H1 (cell line): ENCODE measurements at regions not wholly inside any gene's neighbourhood (a gene's known extent, or its start where the extent isn't known, plus 50 kb on each side); places are given as distances from the start of the nearest gene placed in this dataset.

Source experiments
- CTCF ChIA-PET: fragments of 300-600 bp; sonication (Branson Sonifier 250); formaldehyde crosslinking; loops from one replicate; lab custom pipeline; 2021; ENCODE audit not compliant: partially characterized antibody; lab: Charles Lee
- POLR2A ChIA-PET: fragments of 300-600 bp; sonication (Branson Sonifier 250); formaldehyde crosslinking; loops from one replicate; lab custom pipeline; 2021; ENCODE audit warnings: inconsistent platforms; ENCODE audit not compliant: partially characterized antibody; lab: Charles Lee
- DNase-seq, 2 experiments: peaks; one replicate each; pipeline versions ENCODE4 v3.0.0 to v3.0.0-alpha.2; 2010 to 2022; ENCODE audit warnings: low spot score in 2 of 2, low read depth in 1 of 2, mixed read lengths in 1 of 2
- FAIRE-seq: peaks from 2 replicates; lab custom pipeline; 2011; peaks lifted over from hg19 to GRCh38; lab: Jason Lieb, UNC
- H2AFZ ChIP-seq: 2 replicates; pipeline ENCODE4 v1.8.1; 2012; ENCODE audit warnings: low read length, inconsistent platforms
- H2AK5ac ChIP-seq: 2 replicates; pipeline ENCODE4 v1.6.1; 2013; ENCODE audit warnings: low read depth, low read length
- H2BK120ac ChIP-seq: replicated peaks from 2 replicates; pipeline ENCODE3; 2013; ENCODE audit warnings: low read depth, low read length, inconsistent platforms
- H2BK12ac ChIP-seq: 2 replicates; pipeline ENCODE4 v1.6.1; 2013; ENCODE audit warnings: low read depth, low read length
- H2BK15ac ChIP-seq: 2 replicates; pipeline ENCODE4 v1.6.1; 2013; ENCODE audit warnings: low read length
- H2BK20ac ChIP-seq: 2 replicates; pipeline ENCODE4 v1.6.1; 2013; ENCODE audit warnings: low read length
- H2BK5ac ChIP-seq: 2 replicates; pipeline ENCODE4 v1.6.1; 2013; ENCODE audit warnings: low read depth, low read length
- H3K14ac ChIP-seq: 2 replicates; pipeline ENCODE4 v1.6.1; 2013; ENCODE audit warnings: inconsistent platforms; ENCODE audit not compliant: insufficient read length
- H3K18ac ChIP-seq: 2 replicates; pipeline ENCODE4 v1.6.1; 2013; ENCODE audit warnings: low read length; ENCODE audit errors: extremely low read depth
- H3K23ac ChIP-seq: 2 replicates; pipeline ENCODE4 v1.6.1; 2013; ENCODE audit warnings: inconsistent platforms; ENCODE audit not compliant: insufficient read length
- H3K23me2 ChIP-seq: 2 replicates; pipeline ENCODE4 v1.6.1; 2013; ENCODE audit warnings: low read depth, low read length
- H3K27ac ChIP-seq: 2 replicates; pipeline ENCODE4 v1.6.1; 2011; ENCODE audit warnings: low read depth, low read length, inconsistent platforms
- H3K27me3 ChIP-seq, 4 experiments: replicated peaks in 1 of 4; 1 replicate in 1 of 4; 2 replicates in 3 of 4; pipeline versions ENCODE4 v1.6.1 to v1.8.1; 2011 to 2013; ENCODE audit warnings: low read length in 3 of 4, mild to moderate bottlenecking in 3 of 4, inconsistent platforms in 2 of 4, mixed read lengths in 2 of 4, moderate library complexity in 1 of 4; ENCODE audit not compliant: control insufficient read depth in 3 of 4, insufficient read depth in 3 of 4; ENCODE audit errors: extremely low read depth in 1 of 4
- H3K36me3 ChIP-seq, 4 experiments: 2 replicates each; pipeline versions ENCODE4 v1.6.1 to v1.8.1; 2011 to 2013; ENCODE audit warnings: mild to moderate bottlenecking in 4 of 4, low read length in 3 of 4, moderate library complexity in 2 of 4, control low read depth in 1 of 4, inconsistent platforms in 1 of 4; ENCODE audit not compliant: insufficient read depth in 4 of 4, control insufficient read depth in 2 of 4
- H3K4ac ChIP-seq: replicated peaks from 2 replicates; pipeline ENCODE3; 2013; ENCODE audit warnings: low read length, low read depth, mixed read lengths, inconsistent platforms; ENCODE audit not compliant: insufficient read length
- H3K4me1 ChIP-seq, 4 experiments: replicated peaks in 1 of 4; 1 replicate in 1 of 4; 2 replicates in 3 of 4; pipeline versions ENCODE4 v1.6.1 to v1.8.1; 2011 to 2013; ENCODE audit warnings: low read length in 3 of 4, inconsistent platforms in 2 of 4, mixed read lengths in 1 of 4; ENCODE audit not compliant: insufficient read depth in 4 of 4, control insufficient read depth in 3 of 4
- H3K4me2 ChIP-seq, 2 experiments: 2 replicates each; pipeline versions ENCODE4 v1.6.1 to v1.8.1; 2011 to 2013; ENCODE audit warnings: low read depth in 2 of 2, low read length in 2 of 2, control low read depth in 1 of 2, inconsistent platforms in 1 of 2, mild to moderate bottlenecking in 1 of 2; ENCODE audit not compliant: insufficient read depth in 1 of 2
- H3K4me3 ChIP-seq, 4 experiments: fragments of 200-600, 300-600 bp in 1 of 4; sonication (generic), shearing (Covaris generic), sonication (Bioruptor Twin) in 1 of 4; 2 replicates each; pipeline versions ENCODE4 v1.5.1 to v1.8.1; 2011 to 2016; ENCODE audit warnings: low read length in 4 of 4, low read depth in 3 of 4, control low read depth in 2 of 4, inconsistent platforms in 2 of 4, mild to moderate bottlenecking in 2 of 4, mixed read lengths in 1 of 4, moderate library complexity in 1 of 4; ENCODE audit not compliant: insufficient read depth in 2 of 4; ENCODE audit errors: extremely low read depth in 1 of 4
- H3K56ac ChIP-seq: replicated peaks from 2 replicates; pipeline ENCODE3; 2013; ENCODE audit warnings: low read depth, mild to moderate bottlenecking, mixed read lengths, low read length, inconsistent platforms; ENCODE audit not compliant: insufficient read length
- H3K79me1 ChIP-seq: 2 replicates; pipeline ENCODE4 v1.6.1; 2013; ENCODE audit warnings: low read depth, low read length, control low read depth
- H3K79me2 ChIP-seq, 2 experiments: 2 replicates each; pipeline versions ENCODE4 v1.6.1 to v1.8.1; 2012 to 2013; ENCODE audit warnings: low read length in 2 of 2, mild to moderate bottlenecking in 2 of 2, inconsistent platforms in 1 of 2; ENCODE audit not compliant: insufficient read depth in 2 of 2, control insufficient read depth in 1 of 2
- H3K9ac ChIP-seq, 4 experiments: replicated peaks in 1 of 4; 1 replicate in 1 of 4; 2 replicates in 3 of 4; pipeline versions ENCODE4 v1.6.1 to v1.8.1; 2011 to 2013; ENCODE audit warnings: low read depth in 3 of 4, low read length in 3 of 4, control low read depth in 2 of 4, mild to moderate bottlenecking in 2 of 4, moderate library complexity in 2 of 4, inconsistent platforms in 1 of 4; ENCODE audit errors: extremely low read depth in 1 of 4
- H3K9me3 ChIP-seq, 2 experiments: 2 replicates each; pipeline versions ENCODE4 v1.6.1 to v1.8.1; 2012 to 2013; ENCODE audit warnings: mild to moderate bottlenecking in 2 of 2, moderate library complexity in 2 of 2, control low read depth in 1 of 2, inconsistent platforms in 1 of 2, low read depth in 1 of 2, low read length in 1 of 2, mixed read lengths in 1 of 2; ENCODE audit not compliant: insufficient read depth in 2 of 2
- H4K20me1 ChIP-seq, 2 experiments: replicated peaks in 1 of 2; 2 replicates each; pipeline versions ENCODE3 to v1.8.1; 2011 to 2013; ENCODE audit warnings: inconsistent platforms in 2 of 2, low read length in 2 of 2, mild to moderate bottlenecking in 1 of 2; ENCODE audit not compliant: insufficient read depth in 2 of 2, control insufficient read depth in 1 of 2
- H4K5ac ChIP-seq: 2 replicates; pipeline ENCODE4 v1.6.1; 2013; ENCODE audit warnings: low read length, low read depth, mixed read lengths, inconsistent platforms; ENCODE audit not compliant: insufficient read length
- H4K8ac ChIP-seq: 2 replicates; pipeline ENCODE4 v1.8.0; 2013; ENCODE audit warnings: mild to moderate bottlenecking, moderate library complexity, low read length, inconsistent platforms; ENCODE audit not compliant: insufficient read depth; ENCODE audit errors: extremely low read depth
- H4K91ac ChIP-seq: replicated peaks from 2 replicates; pipeline ENCODE3; 2013; ENCODE audit warnings: low read length, mixed read lengths, inconsistent platforms; ENCODE audit not compliant: insufficient read length
- POLR2AphosphoS5 ChIP-seq: IDR thresholded peaks from 2 replicates; pipeline ENCODE4 v1.6.1; 2011; ENCODE audit warnings: low read depth, low read length
- POU5F1 ChIP-seq: IDR thresholded peaks from 2 replicates; pipeline ENCODE4 v1.6.1; 2011; ENCODE audit warnings: low read depth, mild to moderate bottlenecking, low read length, moderate library complexity
- WGBS, 2 experiments: shearing (Covaris generic) in 1 of 2; methylation state at CpG; one replicate each; pipeline versions ENCODE4 v1.1.6 to v1.1.7; 2013 to 2015; ENCODE audit warnings: low lambda C conversion rate in 2 of 2, mixed read lengths in 2 of 2, inconsistent platforms in 1 of 2, low coverage in 1 of 2, missing lambda C conversion rate in 1 of 2; ENCODE audit not compliant: insufficient replicate concordance in 2 of 2, insufficient coverage in 1 of 2, insufficient read length in 1 of 2; ENCODE audit errors: extremely low coverage in 1 of 2, missing lambda C conversion rate in 1 of 2; 5-methylcytosine and 5-hydroxymethylcytosine counted together
- TF ChIP-seq, protein P1 (sequence below): IDR thresholded peaks from 2 replicates; pipeline ENCODE4 v1.6.1; 2011; ENCODE audit warnings: low read depth, mild to moderate bottlenecking, low read length; ENCODE audit not compliant: insufficient read depth

DNA sequence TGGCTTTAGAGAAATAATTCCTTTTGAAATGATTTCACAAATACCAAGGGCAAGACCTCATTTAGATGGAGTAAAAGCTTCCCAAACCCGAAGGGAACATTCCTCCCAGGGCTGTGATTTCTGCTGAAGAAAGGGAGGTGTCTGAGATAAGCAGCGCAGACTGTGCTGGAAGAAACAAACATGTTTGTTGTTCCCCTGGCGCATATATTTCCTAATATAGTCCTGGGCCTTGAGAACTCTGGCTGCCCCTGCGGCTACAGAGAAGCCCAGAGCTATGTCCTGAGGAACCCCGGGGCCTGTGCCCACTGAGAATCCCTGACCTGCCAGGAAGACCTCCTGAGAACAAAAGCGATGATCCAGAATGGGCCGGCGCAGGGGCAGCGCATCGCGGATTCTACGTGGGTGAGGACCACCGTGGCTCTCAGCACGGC is 372.6 kb upstream of the NT5C1B start:
- FAIRE-seq = no peak
- no peaks in the 10 kb centered on the region for H3K36me3 ChIP-seq
- no peak for DNase-seq
- CTCF ChIA-PET = interaction anchor here (0.6 kb wide), 1 partner anchor 501 kb away, joined by 3 read pairs; no protein-coding TSS in a partner anchor
- H2BK120ac ChIP-seq = no peak overlapping the region
- no peaks in the 10 kb centered on the region for H3K79me2 ChIP-seq
- H3K23ac ChIP-seq = no peak overlapping the region
- no peak overlapping the region for H4K91ac ChIP-seq
- no peaks in the 10 kb centered on the region for H3K9me3 ChIP-seq
- WGBS, 2 experiments = 94% methylated on average over 14 of the region's 14 CpGs; no CpG with 5 or more reads in 1 of the 2 experiments
- no peak overlapping the region for H3K56ac ChIP-seq
- POLR2A ChIA-PET = no interaction called here
- H3K4me1 ChIP-seq = no peaks in the 10 kb centered on the region
- no peak overlapping the region for H3K9ac ChIP-seq
- no peak overlapping the region for H3K27ac ChIP-seq
- no peaks in the 10 kb centered on the region for H4K20me1 ChIP-seq
- H2BK5ac ChIP-seq = no peak overlapping the region
- no peak overlapping the region for H2BK20ac ChIP-seq
- H2BK15ac ChIP-seq = no peak overlapping the region
- no peak overlapping the region for H3K18ac ChIP-seq
- H2AFZ ChIP-seq = no peak overlapping the region
- no peak for TF ChIP-seq POU5F1
- TF ChIP-seq POLR2AphosphoS5 = no peak
- TF ChIP-seq, protein P1, sequence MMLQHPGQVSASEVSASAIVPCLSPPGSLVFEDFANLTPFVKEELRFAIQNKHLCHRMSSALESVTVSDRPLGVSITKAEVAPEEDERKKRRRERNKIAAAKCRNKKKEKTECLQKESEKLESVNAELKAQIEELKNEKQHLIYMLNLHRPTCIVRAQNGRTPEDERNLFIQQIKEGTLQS = no peak
- H3K14ac ChIP-seq = no peak overlapping the region
- H4K5ac ChIP-seq = no peak overlapping the region
- no peak overlapping the region for H3K4me2 ChIP-seq
- no peak overlapping the region for H2BK12ac ChIP-seq
- no peak overlapping the region for H2AK5ac ChIP-seq
- no peaks in the 10 kb centered on the region for H3K79me1 ChIP-seq
- H4K8ac ChIP-seq = no peak overlapping the region
- H3K27me3 ChIP-seq = no peaks in the 10 kb centered on the region
- H3K4me3 ChIP-seq = no peak overlapping the region
- no peaks in the 10 kb centered on the region for H3K23me2 ChIP-seq
- H3K4ac ChIP-seq = no peak overlapping the region
